ENCODE measurements at regions not wholly inside any gene's neighbourhood (a gene's known extent, or its start where the extent isn't known, plus 50 kb on each side); places are given as distances from the start of the nearest gene placed in this dataset.
A peak's percentile ranks its signal among the peaks of the same experiment; 100 is the strongest.

GRCh38 chr5:143536364-143536763 lies 132.9 kb upstream of the NR3C1 start:
- H3K36me3 ChIP-seq = no peaks in the 10 kb centered on the region
- WGBS, 2 donors = 79 to 95% methylated on average over 3 of the region's 3 CpGs
- TF ChIP-seq CTCF (IDR thresholded peaks at IDR 0.05) = no peak
- TF ChIP-seq EP300 (IDR thresholded peaks at IDR 0.05) = no peak
- TF ChIP-seq POLR2A (IDR thresholded peaks at IDR 0.05) = no peak
- TF ChIP-seq POLR2AphosphoS5 (IDR thresholded peaks at IDR 0.05) = no peak
- H3K27me3 ChIP-seq = no peaks in the 10 kb centered on the region
- H3K27ac ChIP-seq = no peak overlapping the region
- peaks cover 0 to 13% (median 9%) of the 10 kb centered on the region in 4 donors for H3K4me1 ChIP-seq
- no peak overlapping the region for H3K4me3 ChIP-seq
- no peak for DNase-seq
- intact Hi-C loops (cut with DNase I) = no loop called here
- H3K9me3 ChIP-seq = peaks cover 0 to 5% (median 0%) of the 10 kb centered on the region in 4 donors

GRCh38 chr5:143534761-143535154 lies 131.3 kb upstream of the NR3C1 start:
- H3K36me3 ChIP-seq = no peaks in the 10 kb centered on the region
- no peak overlapping the region for H3K27ac ChIP-seq
- 73 to 81% methylated on average over 6 of the region's 6 CpGs for WGBS, 2 donors
- TF ChIP-seq EP300 (IDR thresholded peaks at IDR 0.05) (peak in 1 of 4 donors; percentile 36), POLR2AphosphoS5 (IDR thresholded peaks at IDR 0.05) (peak; percentile 52 to 90 (median 83)), CTCF (IDR thresholded peaks at IDR 0.05) (no peak)
- H3K27me3 ChIP-seq = no peaks in the 10 kb centered on the region
- H3K9me3 ChIP-seq = peaks cover 0 to 5% (median 0%) of the 10 kb centered on the region in 4 donors
- peaks cover 0 to 13% (median 9%) of the 10 kb centered on the region in 4 donors for H3K4me1 ChIP-seq
- no peak overlapping the region for H3K4me3 ChIP-seq
- DNase-seq = no peak
- intact Hi-C loops (cut with DNase I) = no loop called here

DNA sequence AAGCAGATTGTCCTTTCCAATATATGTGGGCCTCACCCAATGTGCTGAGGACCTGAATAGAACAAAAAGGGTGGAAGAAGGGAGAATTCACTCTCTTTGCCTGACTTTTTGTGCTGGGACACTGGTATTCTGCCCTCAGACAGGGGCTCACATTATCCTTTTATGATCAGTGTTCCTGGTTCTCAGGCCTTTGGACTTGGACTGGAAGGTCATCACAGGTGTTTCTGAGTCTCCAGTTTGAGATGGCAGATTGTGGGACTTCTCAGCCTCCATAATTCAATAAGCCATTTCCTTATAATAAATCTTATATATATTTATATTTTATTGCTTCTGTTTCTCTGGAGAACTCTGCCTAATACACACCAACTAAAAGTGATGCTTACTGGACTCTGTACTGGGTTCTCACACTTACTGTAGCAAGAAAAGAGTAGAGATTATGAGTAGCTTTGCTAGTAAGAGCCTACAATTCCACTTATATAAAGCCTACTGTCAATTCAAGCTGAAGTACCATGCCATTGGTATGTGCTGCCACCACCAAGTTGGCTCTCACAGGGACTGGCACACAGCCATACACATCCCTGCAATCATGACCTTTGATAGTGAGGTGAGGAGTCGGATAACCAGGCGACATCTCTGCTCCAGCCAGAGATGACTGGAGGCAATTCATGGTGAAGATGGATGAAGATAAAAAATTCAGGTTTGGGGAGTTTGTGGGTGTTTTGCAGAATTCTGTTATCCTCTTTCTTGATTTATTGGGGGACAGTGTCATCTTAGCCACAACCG lies 130.7 kb upstream of the NR3C1 start:
- Histone ChIP-seq H3K9me3 (no peaks in the 10 kb centered on the region), H3K4me3 (no peak overlapping the region), H3K27me3 (no peaks in the 10 kb centered on the region), H3K27ac (no peak overlapping the region), H3K4me1 (peaks cover 0 to 13% (median 9%) of the 10 kb centered on the region in 4 donors), H3K36me3 (no peaks in the 10 kb centered on the region)
- no peak for DNase-seq
- no peak for TF ChIP-seq POLR2AphosphoS5 (IDR thresholded peaks at IDR 0.05)
- TF ChIP-seq CTCF (IDR thresholded peaks at IDR 0.05) = no peak
- TF ChIP-seq POLR2A (IDR thresholded peaks at IDR 0.05) = no peak
- TF ChIP-seq EP300 (IDR thresholded peaks at IDR 0.05) = no peak
- intact Hi-C loops (cut with DNase I) = no loop called here
- WGBS, 2 donors = 88 to 93% methylated on average over 3 of the region's 3 CpGs

DNA sequence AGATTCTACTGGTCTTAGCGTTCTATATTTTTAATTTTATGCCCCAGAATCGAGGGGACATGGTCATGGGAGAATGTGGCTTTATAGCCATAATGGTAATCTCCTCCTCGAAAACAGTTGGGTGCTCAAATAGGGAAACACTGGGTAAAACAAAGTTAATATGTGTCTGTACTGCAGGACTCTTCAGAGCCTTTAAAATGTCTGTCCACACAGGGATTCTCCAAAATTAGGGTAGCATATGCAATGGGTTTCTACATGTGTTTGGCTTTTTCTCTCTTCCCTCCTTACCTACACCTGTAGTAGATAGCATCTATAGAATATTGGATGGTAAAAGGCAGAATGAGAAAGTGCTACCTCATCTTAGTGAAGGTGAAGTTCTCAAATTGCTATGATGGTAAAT lies 130.0 kb upstream of the NR3C1 start:
- Histone ChIP-seq H3K4me3 (no peak overlapping the region), H3K36me3 (no peaks in the 10 kb centered on the region), H3K27me3 (no peaks in the 10 kb centered on the region), H3K27ac (no peak overlapping the region), H3K9me3 (no peaks in the 10 kb centered on the region), H3K4me1 (peaks cover 0 to 13% (median 9%) of the 10 kb centered on the region in 4 donors)
- WGBS, 2 donors = 83 to 90% methylated on average over 3 of the region's 3 CpGs
- TF ChIP-seq POLR2A (IDR thresholded peaks at IDR 0.05) (no peak), CTCF (IDR thresholded peaks at IDR 0.05) (no peak), EP300 (IDR thresholded peaks at IDR 0.05) (no peak), POLR2AphosphoS5 (IDR thresholded peaks at IDR 0.05) (no peak)
- intact Hi-C loops (cut with DNase I) = no loop called here
- DNase-seq = no peak

All from sigmoid colon (tissue), 6 donors.